CD14-positive monocyte (primary cell): ENCODE measurements at regions not wholly inside any gene's neighbourhood (a gene's known extent, or its start where the extent isn't known, plus 50 kb on each side); places are given as distances from the start of the nearest gene placed in this dataset.

ENCODE experiments used
- DNase-seq, 3 donors: peaks; one replicate each; pipeline ENCODE4 v3.0.0-alpha.2; 2011 to 2022
- H2AFZ ChIP-seq: 2 replicates; pipeline ENCODE4 v1.6.0; 2012; ENCODE audit warnings: mild to moderate bottlenecking, low read depth, low read length, inconsistent platforms; ENCODE audit not compliant: insufficient read depth, poor library complexity, severe bottlenecking
- H3K27ac ChIP-seq, 2 donors: 1 replicate in 1 of 2; 2 replicates in 1 of 2; pipeline ENCODE4 v1.5.1; 2012 to 2013; ENCODE audit warnings: low read length in 2 of 2, control low read depth in 1 of 2, inconsistent platforms in 1 of 2, low read depth in 1 of 2, mild to moderate bottlenecking in 1 of 2
- H3K27me3 ChIP-seq, 2 donors: one replicate each; pipeline versions ENCODE4 v1.6.0 to v1.6.1; 2011 to 2013; ENCODE audit warnings: low read length in 2 of 2; ENCODE audit not compliant: control insufficient read depth in 2 of 2, insufficient read depth in 2 of 2
- H3K36me3 ChIP-seq, 2 donors: replicated peaks in 1 of 2; 1 replicate in 1 of 2; 2 replicates in 1 of 2; pipeline versions ENCODE4 v1.5.1 to v1.6.1; 2012 to 2013; ENCODE audit warnings: low read length in 2 of 2, control low read depth in 1 of 2, inconsistent platforms in 1 of 2, mild to moderate bottlenecking in 1 of 2; ENCODE audit not compliant: insufficient read depth in 2 of 2, control insufficient read depth in 1 of 2
- H3K4me1 ChIP-seq, 2 donors: 1 replicate in 1 of 2; 2 replicates in 1 of 2; pipeline versions ENCODE4 v1.5.1 to v1.6.1; 2012 to 2013; ENCODE audit warnings: low read length in 2 of 2, control low read depth in 1 of 2, inconsistent platforms in 1 of 2, mild to moderate bottlenecking in 1 of 2, moderate library complexity in 1 of 2; ENCODE audit not compliant: insufficient read depth in 2 of 2, control insufficient read depth in 1 of 2
- H3K4me2 ChIP-seq: replicated peaks from 2 replicates; pipeline ENCODE3; 2012; ENCODE audit warnings: low read length, moderate library complexity, mild to moderate bottlenecking; ENCODE audit not compliant: poor library complexity, severe bottlenecking; ENCODE audit errors: extremely low read depth
- H3K4me3 ChIP-seq, 3 experiments: fragments of 200-600 bp in 1 of 3; sonication (generic) in 1 of 3; replicated peaks in 1 of 3; 1 replicate in 2 of 3; 2 replicates in 1 of 3; pipeline ENCODE4 v1.5.1; 2011 to 2013; ENCODE audit warnings: low read length in 3 of 3, mild to moderate bottlenecking in 3 of 3, control low read depth in 2 of 3, low read depth in 2 of 3, inconsistent platforms in 1 of 3, moderate library complexity in 1 of 3
- H3K79me2 ChIP-seq: 2 replicates; pipeline ENCODE4 v1.6.0; 2012; ENCODE audit warnings: mild to moderate bottlenecking, control low read depth, inconsistent platforms, low read length, moderate library complexity; ENCODE audit not compliant: insufficient read depth
- H3K9ac ChIP-seq: 2 replicates; pipeline ENCODE4 v1.6.0; 2017; ENCODE audit warnings: low read length, mild to moderate bottlenecking; ENCODE audit not compliant: insufficient read depth, poor library complexity, severe bottlenecking
- H3K9me3 ChIP-seq, 2 donors: replicated peaks in 1 of 2; 1 replicate in 1 of 2; 2 replicates in 1 of 2; pipeline versions ENCODE4 v1.5.1 to v1.6.1; 2012 to 2013; ENCODE audit warnings: low read length in 2 of 2, control low read depth in 1 of 2; ENCODE audit not compliant: control insufficient read depth in 1 of 2, insufficient read depth in 1 of 2
- H4K20me1 ChIP-seq: 2 replicates; pipeline ENCODE4 v1.6.0; 2012; ENCODE audit warnings: mild to moderate bottlenecking, low read length, control low read depth, moderate library complexity; ENCODE audit not compliant: insufficient read depth
- H3K27ac Mint-ChIP-seq, 7 donors: one replicate each; pipeline ENCODE4 v1.8.0; 2020; ENCODE audit warnings: mild to moderate bottlenecking in 7 of 7, mixed read lengths in 7 of 7, moderate library complexity in 6 of 7, inconsistent platforms in 2 of 7
- H3K27me3 Mint-ChIP-seq, 3 donors: one replicate each; pipeline ENCODE4 v1.8.0; 2021 to 2022; ENCODE audit warnings: low read depth in 3 of 3, mild to moderate bottlenecking in 3 of 3, mixed read lengths in 3 of 3, moderate library complexity in 3 of 3, inconsistent platforms in 1 of 3
- H3K36me3 Mint-ChIP-seq, 2 donors: one replicate each; pipeline ENCODE4 v1.8.0; 2020; ENCODE audit warnings: mixed read lengths in 2 of 2, inconsistent platforms in 1 of 2, mild to moderate bottlenecking in 1 of 2
- H3K4me1 Mint-ChIP-seq: one replicate; pipeline ENCODE4 v1.8.0; 2020; ENCODE audit warnings: mild to moderate bottlenecking, mixed read lengths
- H3K4me3 Mint-ChIP-seq, 2 donors: one replicate each; pipeline ENCODE4 v1.8.0; 2020; ENCODE audit warnings: mild to moderate bottlenecking in 2 of 2, mixed read lengths in 2 of 2, moderate library complexity in 1 of 2
- H3K9me3 Mint-ChIP-seq, 7 donors: one replicate each; pipeline ENCODE4 v1.8.0; 2020 to 2022; ENCODE audit warnings: mixed read lengths in 7 of 7, mild to moderate bottlenecking in 6 of 7, moderate library complexity in 6 of 7, inconsistent platforms in 2 of 7
- WGBS: methylation state at CpG from one replicate; pipeline ENCODE4 v1.1.5; 2013; ENCODE audit warnings: missing lambda C conversion rate; ENCODE audit not compliant: insufficient coverage; 5-methylcytosine and 5-hydroxymethylcytosine counted together
- intact Hi-C, 2 donors: fragments of 100-400 bp; cut with micrococcal nuclease; formaldehyde crosslinking; loops; one replicate each; pipeline versions ENCODE4 v1.15.0 to v1.15.1; 2023
- TF ChIP-seq, protein P1 (sequence below): fragments of 200-600 bp; IDR thresholded peaks from one replicate; pipeline ENCODE4 v1.8.0; 2022; ENCODE audit warnings: antibody characterized with exemption, mild to moderate bottlenecking

DNA sequence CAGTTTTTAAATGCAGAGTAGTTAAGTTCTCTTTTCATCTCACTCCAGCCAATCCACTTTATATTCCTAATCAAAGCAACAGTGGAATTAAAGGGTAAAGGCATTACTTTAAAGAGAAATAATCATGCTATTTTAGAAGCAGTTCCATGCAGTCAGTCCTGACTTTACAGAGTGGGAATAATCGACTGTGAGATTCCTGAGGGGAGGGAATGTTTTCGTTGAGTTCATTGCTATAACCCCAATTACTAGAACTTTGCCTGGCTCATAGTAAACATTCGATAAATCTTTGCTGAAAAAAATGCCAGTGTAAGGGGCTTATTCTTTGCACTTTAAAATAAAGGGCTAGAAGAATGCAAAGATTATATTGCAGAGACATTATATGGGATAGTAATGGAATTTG, 127.2 kb upstream of the ASTN2 start:
- intact Hi-C loops = no loop called here
- TF ChIP-seq, protein P1, sequence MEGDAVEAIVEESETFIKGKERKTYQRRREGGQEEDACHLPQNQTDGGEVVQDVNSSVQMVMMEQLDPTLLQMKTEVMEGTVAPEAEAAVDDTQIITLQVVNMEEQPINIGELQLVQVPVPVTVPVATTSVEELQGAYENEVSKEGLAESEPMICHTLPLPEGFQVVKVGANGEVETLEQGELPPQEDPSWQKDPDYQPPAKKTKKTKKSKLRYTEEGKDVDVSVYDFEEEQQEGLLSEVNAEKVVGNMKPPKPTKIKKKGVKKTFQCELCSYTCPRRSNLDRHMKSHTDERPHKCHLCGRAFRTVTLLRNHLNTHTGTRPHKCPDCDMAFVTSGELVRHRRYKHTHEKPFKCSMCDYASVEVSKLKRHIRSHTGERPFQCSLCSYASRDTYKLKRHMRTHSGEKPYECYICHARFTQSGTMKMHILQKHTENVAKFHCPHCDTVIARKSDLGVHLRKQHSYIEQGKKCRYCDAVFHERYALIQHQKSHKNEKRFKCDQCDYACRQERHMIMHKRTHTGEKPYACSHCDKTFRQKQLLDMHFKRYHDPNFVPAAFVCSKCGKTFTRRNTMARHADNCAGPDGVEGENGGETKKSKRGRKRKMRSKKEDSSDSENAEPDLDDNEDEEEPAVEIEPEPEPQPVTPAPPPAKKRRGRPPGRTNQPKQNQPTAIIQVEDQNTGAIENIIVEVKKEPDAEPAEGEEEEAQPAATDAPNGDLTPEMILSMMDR = no peak
- H3K27me3 Mint-ChIP-seq = peaks cover 2 to 5% (median 3%) of the 10 kb centered on the region in 3 donors

DNA sequence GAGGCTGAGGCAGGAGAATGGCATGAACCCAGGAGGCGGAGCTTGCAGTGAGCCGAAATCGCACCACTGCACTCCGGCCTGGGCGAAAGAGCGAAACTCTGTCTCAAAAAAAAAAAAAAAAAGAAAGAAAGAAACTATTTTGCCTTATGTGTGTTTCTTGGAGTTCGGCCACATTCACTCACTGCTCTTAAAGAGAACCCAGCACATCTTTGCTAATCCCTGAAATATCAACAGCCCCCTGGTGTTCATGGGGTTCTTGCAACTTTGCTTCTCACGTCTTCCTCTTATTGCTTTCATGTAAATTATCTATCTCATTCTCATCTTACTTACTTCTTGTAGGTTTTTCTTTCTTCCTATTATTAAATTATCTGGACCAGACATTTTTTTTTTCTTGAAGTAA, 126.3 kb upstream of the ASTN2 start:
- intact Hi-C loops = no loop called here
- Histone ChIP-seq H2AFZ (no peak overlapping the region), H3K27me3 (no peaks in the 10 kb centered on the region), H3K4me1 (no peaks in the 10 kb centered on the region), H3K9me3 (no peaks in the 10 kb centered on the region), H3K9ac (no peak overlapping the region), H3K36me3 (no peaks in the 10 kb centered on the region), H3K4me3 (no peak overlapping the region), H3K79me2 (no peaks in the 10 kb centered on the region), H3K27ac (no peak overlapping the region), H3K4me2 (no peak overlapping the region), H4K20me1 (no peaks in the 10 kb centered on the region)
- no peak for DNase-seq
- H3K27ac Mint-ChIP-seq = no peak overlapping the region
- H3K4me1 Mint-ChIP-seq = no peaks in the 10 kb centered on the region
- peaks cover 1 to 2% (median 2%) of the 10 kb centered on the region in 3 donors for H3K27me3 Mint-ChIP-seq
- no CpG with 5 or more reads among the region's 8 CpGs for WGBS
- peaks cover 0 to 4% (median 0%) of the 10 kb centered on the region in 7 donors for H3K9me3 Mint-ChIP-seq
- TF ChIP-seq, protein P1 = no peak
- H3K36me3 Mint-ChIP-seq = no peaks in the 10 kb centered on the region
- no peak overlapping the region for H3K4me3 Mint-ChIP-seq

More for the DNA sequence above, 127.2 kb upstream of the ASTN2 start:
- Mint-ChIP-seq H3K4me3 (no peak overlapping the region), H3K27ac (no peak overlapping the region), H3K4me1 (no peaks in the 10 kb centered on the region), H3K9me3 (peaks cover 0 to 4% (median 0%) of the 10 kb centered on the region in 7 donors), H3K36me3 (no peaks in the 10 kb centered on the region)
- Histone ChIP-seq H3K9me3 (no peaks in the 10 kb centered on the region), H3K27ac (no peak overlapping the region), H2AFZ (no peak overlapping the region), H3K79me2 (no peaks in the 10 kb centered on the region), H4K20me1 (no peaks in the 10 kb centered on the region), H3K4me1 (no peaks in the 10 kb centered on the region), H3K9ac (no peak overlapping the region), H3K27me3 (no peaks in the 10 kb centered on the region), H3K4me2 (no peak overlapping the region), H3K4me3 (no peak overlapping the region), H3K36me3 (no peaks in the 10 kb centered on the region)
- WGBS = no CpG with 5 or more reads among the region's 3 CpGs
- no peak for DNase-seq
